ENCODE measurements at regions not wholly inside any gene's neighbourhood (a gene's known extent, or its start where the extent isn't known, plus 50 kb on each side); places are given as distances from the start of the nearest gene placed in this dataset.

GRCh38 chrX:149296092-149296491 is 209.0 kb downstream of the IDS start:
- TF ChIP-seq CTCF (IDR thresholded peaks at IDR 0.05; ENCODE audit: low read length), result no peak
- TF ChIP-seq EZH2phosphoT487 (IDR thresholded peaks at IDR 0.05; ENCODE audit: low read length), result no peak

All from MM.1S (cell line).